OCI-LY7 (cell line): ENCODE measurements at regions not wholly inside any gene's neighbourhood (a gene's known extent, or its start where the extent isn't known, plus 50 kb on each side); places are given as distances from the start of the nearest gene placed in this dataset.

Experiments
- EZH2phosphoT487 ChIP-seq: fragments of 200-600 bp; sonication (generic); IDR thresholded peaks from 2 replicates; pipeline ENCODE4 v1.6.1; 2018; ENCODE audit warnings: low read depth, borderline replicate concordance, mild to moderate bottlenecking, mixed run types, antibody characterized with exemption, low read length, moderate library complexity, mixed read lengths
- TF ChIP-seq, protein P1 (sequence below): fragments of 200-600 bp; sonication (generic); conservative IDR thresholded peaks from 2 replicates; pipeline ENCODE4 v1.5.1; 2014; ENCODE audit warnings: mild to moderate bottlenecking, antibody characterized with exemption, low read length, moderate library complexity, mixed read lengths

DNA sequence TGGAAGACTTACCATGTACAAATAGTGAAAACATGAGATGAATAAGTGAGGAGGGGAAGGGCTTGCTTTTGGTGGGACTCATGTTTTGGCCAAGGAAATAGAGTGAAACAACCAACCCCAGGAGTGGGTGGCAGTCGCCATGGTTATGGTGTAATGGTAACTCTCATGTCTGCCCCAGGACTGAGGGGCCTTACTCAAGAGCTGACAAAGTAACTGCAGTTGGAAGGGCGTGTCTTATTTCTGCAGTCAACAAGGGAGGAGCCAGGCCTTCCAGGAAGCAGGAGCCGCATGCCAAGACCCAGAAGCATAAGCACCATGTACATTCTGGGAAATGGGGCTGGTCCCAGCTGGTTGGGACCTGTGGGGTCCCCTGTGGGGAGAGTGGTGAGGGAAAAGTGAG is 108.5 kb downstream of the UNC5CL start:
- TF ChIP-seq, protein P1, sequence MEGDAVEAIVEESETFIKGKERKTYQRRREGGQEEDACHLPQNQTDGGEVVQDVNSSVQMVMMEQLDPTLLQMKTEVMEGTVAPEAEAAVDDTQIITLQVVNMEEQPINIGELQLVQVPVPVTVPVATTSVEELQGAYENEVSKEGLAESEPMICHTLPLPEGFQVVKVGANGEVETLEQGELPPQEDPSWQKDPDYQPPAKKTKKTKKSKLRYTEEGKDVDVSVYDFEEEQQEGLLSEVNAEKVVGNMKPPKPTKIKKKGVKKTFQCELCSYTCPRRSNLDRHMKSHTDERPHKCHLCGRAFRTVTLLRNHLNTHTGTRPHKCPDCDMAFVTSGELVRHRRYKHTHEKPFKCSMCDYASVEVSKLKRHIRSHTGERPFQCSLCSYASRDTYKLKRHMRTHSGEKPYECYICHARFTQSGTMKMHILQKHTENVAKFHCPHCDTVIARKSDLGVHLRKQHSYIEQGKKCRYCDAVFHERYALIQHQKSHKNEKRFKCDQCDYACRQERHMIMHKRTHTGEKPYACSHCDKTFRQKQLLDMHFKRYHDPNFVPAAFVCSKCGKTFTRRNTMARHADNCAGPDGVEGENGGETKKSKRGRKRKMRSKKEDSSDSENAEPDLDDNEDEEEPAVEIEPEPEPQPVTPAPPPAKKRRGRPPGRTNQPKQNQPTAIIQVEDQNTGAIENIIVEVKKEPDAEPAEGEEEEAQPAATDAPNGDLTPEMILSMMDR = no peak
- no peak for TF ChIP-seq EZH2phosphoT487
